SKM-1 treated with dmso at 0.1 percent for 144 hours (cell line): ENCODE measurements at regions not wholly inside any gene's neighbourhood (a gene's known extent, or its start where the extent isn't known, plus 50 kb on each side); places are given as distances from the start of the nearest gene placed in this dataset.
"Not testable (repeated sequence)": the region's sequence is repeated elsewhere in the genome, so short reads cannot be mapped to it uniquely, and the experiment has no call there.

Experiments
- DNase-seq: peaks from one replicate; lab custom pipeline; 2025; ENCODE audit not compliant: unreplicated experiment; lab: John Stamatoyannopoulos, UW

DNA sequence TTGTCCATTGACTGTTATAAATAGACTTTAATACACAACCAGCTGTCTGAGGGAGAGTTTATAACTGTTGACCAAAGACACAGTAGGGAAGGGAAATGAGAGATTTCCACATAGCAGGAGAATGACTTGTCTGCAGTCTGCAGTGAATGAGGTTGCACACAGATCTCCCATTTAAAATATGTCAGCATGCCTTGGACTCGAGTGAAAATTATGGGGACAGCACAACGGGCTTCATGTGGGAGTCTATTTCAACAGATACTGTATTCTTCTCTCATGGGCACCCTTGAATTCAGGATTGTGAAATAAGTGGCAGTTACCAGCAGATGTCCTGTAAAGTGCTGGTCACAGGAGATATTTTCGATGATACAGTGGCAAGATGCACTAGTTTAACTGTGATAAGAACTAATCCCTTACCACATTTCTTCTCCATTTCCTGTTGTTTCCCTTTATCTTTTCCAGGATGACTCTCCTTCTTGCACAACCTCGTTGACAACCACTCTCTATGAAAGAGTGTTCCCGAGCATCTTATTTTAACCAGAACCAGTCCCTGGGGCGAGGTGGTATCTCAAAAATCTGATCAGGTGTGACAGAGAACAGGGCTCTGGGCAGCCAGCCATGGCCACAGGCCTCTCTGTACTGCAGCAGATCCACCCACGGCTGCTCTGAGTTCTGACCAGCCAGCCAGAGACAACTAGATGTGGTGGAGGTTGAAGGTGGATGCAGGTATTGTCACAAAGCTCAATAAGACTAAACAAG lies 51.5 kb upstream of the MAP3K1 start:
- peak; percentile 70 for DNase-seq

DNA sequence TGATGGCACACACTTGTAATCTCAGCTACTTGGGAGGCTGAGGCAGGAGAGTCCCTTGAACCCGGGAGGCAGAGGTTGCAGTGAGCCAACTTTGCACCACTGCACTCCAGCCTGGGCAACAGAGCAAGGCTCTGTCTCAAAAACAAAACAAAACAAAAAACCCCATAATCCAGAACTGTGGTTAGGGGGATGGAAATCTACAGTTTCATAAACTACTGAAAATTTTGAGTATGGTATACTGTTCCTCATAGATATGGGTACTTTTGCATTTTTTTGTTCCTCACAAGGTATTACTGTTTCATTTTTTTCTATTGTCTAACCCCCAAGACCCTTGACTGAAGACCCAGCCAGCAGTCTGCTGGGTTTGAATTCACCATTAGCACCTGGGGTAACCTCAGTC lies 52.2 kb upstream of the MAP3K1 start:
- DNase-seq = no peak

DNA sequence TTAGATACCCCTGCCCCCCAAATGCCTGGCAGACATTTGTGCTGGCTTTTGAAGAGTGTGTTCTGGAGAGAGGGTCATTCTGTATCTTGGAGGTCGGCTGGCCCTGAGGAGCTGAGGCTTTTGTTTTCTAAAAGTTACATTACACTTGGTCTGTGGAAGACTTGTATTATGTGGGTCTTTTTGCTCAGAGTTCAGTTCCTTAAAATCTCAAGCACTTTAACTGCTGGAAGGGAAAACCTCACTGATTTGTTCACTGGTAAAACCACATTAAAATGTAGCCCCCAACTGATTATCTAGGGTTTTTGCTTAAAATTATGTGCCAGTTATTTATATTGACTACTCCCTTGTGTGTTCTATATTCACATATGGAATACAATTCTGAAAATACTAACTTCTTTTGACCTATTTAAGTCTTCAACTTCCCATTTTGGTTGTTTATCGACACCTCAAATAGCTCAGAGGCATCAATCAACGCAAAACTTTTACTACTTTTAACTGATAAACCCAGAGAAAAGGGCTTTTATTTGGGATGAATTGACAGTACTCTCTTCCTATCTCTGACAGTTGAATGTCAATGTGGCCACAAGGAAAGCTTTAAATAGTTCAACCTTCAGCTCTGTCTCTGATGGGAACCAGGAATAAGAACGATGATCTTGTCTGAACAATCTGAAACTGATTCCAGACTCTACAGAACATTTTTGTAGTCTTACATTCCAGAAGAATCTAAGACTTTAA lies 54.0 kb upstream of the MAP3K1 start:
- DNase-seq = peak; percentile 10

DNA sequence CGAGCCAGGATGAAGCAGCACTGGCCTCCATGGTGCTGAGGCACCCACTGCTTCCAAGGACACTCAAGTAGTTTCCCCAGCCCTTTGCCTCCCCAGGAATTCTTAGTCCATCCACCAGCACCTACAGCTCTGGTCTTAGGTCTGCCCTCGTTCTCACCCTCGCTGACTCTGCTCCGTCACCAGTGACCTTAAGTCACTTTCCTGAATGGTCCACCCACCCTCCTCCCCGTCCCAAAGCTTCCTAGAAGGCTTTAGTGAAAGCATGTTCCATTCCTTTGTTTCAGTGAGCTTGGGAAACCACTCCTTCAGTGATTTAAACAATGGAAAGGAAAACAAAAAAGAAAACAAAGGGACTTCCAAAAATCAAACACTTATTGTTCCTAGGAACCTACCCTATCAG lies 54.6 kb upstream of the MAP3K1 start:
- DNase-seq = no peak

DNA sequence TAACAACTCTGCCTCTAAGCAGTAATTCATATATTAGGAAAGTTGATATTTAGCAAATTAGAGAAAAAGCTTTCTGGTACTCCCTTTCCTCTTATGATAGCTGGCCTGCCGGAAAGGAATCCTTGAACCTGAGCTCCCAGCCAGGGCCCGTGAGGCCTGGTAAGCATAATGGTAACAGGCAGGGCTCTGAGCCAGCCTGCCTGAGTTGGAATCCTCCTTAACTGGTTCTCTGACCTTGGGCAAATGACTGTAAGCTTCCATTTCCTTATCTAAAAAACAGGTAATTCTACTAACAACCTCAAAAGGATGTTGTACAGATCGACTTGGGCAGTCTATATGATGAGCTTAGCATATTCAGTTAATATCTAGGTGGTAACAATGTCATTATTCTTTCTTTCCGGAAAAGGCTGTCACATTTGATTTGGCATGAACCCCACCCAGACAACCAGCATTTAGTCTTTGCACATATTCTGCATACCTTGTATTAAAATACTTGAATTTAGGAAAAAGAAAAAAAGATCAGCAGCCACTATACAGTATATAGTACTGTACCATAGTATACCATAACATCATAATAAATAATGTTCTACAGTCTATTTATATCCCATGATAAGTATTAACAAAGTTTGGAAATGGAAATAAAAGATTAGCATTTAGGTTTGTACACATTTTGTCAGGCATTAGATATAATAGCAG lies 55.7 kb upstream of the MAP3K1 start:
- DNase-seq = no peak

DNA sequence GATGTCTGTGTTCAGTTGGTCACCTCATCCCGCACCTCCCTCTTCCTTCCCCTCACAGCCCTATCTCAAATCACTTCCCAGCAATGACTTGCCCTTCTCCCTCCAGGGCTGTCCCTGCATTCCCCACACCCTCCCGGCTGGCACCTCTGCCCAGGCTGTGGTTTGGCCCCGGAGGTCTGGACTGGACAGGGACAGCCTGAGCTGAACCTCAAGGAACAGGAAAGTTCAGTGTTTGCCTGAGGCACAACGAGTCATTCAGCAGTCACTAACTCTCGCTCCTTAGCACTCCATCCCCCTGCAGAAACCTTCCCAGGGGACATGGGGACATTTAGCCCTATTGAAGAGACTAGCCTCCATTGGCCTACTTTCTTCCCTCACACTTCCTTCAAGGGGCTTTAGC lies 58.3 kb upstream of the MAP3K1 start:
- DNase-seq = no peak

DNA sequence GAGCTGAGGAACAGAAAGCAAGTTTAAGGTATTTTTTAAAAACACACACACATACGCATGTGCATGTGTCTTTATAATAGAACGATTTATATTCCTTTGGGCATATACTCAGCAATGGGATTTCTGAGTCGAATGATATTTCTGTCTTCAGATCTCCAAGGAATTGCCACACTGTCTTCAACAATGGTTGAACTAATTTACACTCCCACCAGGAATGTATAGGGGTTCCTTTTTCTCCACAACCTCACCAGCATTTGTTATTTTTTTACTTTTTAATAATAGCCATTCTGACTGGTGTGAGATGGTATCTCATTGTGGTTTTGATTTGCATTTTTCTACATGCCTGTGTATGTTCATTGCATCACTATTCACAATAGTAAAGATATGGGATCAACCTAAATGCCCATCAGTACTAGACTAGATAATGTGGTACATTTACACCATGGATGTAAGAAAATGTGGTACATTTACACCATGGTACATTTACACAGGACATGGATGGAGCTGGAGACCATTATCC lies 60.3 kb upstream of the MAP3K1 start:
- no peak for DNase-seq

DNA sequence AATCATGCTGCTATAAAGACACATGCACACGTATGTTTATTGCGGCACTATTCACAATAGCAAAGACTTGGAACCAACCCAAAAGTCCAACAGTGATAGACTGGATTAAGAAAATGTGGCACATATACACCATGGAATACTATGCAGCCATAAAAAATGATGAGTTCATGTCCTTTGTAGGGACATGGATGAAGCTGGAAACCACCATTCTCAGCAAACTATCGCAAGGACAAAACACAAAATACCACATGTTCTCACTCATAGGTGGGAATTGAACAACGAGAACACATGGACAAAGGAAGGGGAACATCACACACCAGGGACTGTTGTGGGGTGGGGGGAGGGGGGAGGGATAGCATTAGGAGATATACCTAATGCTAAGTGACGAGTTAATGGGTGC lies 61.8 kb upstream of the MAP3K1 start:
- DNase-seq = not testable (repeated sequence)

DNA sequence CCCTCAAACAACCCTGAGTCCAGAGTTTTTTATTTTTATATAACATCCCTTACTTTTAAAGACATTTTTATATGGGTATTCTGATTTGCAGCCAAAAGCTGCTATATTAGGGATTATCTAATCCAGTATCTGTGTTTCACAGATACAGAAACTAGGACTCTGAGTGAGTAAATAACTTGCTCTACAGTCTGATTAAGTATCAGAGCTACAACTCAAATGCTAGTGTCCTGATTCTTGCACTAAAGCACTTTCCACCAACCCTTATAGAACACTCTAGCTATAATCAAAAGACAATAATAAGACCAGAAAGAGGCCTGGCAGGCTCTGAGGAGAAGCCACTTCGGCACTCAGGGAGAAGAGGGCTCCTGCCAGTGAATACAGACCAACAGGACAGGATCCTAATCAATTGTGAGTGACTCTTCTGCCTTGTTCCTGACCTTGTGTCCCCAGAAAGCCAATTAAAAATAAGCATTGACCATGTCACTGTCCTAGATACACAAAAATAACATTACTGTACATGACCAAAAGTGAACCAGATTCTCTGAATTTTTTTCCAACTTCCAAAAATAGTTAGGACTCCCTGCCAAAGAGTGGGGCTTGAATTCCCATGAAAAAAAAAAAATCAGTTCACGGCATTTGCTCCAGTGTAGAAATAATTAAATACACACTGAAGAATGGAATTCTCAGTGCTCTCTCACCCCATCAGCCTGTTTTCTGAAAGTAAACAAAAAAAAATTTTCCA lies 63.6 kb upstream of the MAP3K1 start:
- DNase-seq = no peak

DNA sequence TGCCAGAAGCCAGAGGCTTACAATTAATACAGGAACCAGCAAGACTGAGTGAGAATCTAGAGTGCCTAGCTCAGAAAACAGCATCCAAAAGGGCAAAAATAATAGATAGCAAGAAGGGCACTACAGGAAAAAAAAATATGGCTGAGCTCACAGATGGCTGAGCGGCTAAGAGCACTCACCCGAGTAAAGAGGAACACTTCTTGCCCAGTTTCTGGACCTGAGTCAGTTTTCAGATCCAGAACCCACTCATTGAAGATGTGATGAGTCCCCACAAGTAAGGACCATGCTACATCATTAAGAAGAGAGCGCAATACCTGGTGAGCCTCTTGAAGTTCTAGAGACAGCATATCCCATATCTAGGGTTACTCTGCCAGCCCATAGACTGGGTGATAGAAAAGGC lies 65.5 kb upstream of the MAP3K1 start:
- no peak for DNase-seq

DNA sequence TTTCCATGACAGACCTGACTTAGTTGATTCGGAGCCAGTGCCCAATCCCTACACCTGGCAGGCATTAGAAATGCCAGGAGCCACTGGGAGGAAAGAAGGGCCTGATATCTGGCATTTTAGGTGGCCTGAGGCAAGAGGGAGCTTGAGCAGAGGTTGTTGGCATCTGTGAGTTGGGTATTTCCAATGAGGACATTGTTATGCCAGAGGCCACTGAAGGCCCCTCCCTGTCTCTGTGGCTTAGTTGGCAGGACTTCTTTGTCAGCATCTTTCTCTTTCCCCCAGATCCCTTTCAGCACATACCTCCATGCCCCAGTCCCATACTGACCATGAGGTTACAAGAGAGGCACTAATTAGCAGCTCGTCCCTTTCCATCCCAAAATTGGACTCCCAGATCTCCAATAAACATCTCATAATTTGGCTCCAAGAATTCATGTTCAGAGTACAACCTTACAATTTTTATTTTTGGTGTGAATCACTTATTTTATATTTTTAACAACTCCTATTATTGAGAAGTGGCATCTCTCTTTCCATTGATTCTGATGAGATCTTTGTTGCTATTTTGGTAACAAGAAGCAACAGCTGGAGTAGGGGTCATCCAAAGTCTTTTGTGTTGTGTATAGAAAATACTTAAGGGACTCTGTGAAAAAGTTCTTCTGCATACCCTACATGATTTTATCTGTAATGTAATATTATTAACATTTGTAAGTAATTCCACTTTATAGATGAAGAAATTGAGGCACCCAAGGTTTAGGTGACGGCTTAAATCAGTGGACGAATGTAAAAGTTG lies 68.6 kb upstream of the MAP3K1 start:
- DNase-seq = no peak

DNA sequence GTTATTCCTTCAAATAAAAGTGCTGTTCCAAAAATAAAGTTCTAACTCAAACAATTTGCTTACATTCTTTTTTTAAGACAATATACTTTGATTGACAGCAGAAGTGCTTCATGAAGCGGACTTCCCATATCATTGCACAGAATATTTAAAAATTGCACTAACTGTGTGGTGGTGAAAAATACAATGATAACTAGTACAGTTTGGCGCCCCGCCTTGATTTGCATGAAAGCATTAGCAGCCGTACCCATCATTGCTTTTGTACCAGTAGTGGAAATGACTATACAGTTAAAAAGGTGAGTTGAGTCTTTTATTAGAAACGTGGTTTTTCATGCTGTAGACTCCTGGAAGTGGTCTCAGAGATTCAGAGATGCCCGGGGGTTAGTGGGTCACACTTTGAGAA lies 69.5 kb upstream of the MAP3K1 start:
- DNase-seq = no peak

DNA sequence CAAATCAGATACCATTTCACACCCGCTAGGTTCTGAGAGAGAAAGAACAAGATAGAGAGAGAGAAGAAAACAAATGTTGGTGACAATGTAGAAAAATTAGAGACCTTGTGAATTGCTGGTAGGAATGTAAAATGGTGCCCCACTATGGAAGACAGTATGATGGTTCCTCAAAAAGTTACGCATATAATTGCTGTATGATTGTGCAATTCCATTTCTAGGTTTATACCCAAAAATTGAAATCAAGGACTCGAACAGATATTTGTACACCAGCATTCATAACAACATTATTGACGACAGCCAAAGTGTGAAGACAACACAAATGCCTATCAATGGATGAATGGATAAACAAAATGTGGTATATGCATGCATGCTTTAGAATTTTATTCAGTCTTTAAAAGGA lies 74.5 kb upstream of the MAP3K1 start:
- DNase-seq = no peak

DNA sequence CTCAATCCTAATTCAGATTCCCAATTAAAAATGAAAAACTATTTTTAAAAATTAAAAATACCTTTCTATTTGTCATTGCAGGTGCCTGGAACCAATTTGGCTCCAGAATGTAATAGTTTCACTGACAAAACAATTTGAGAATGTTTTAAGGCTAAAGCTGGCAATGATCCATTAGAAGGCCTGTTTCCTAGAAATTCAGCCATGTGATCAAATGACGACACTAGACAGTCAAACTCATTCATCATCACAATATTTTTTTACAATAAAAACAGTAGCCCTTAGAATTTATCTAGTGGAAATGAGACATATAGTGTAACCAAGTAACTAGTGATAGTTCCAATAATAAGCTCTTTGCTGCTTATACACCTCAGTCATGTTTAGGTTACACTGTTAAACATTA lies 75.4 kb upstream of the MAP3K1 start:
- DNase-seq = no peak

DNA sequence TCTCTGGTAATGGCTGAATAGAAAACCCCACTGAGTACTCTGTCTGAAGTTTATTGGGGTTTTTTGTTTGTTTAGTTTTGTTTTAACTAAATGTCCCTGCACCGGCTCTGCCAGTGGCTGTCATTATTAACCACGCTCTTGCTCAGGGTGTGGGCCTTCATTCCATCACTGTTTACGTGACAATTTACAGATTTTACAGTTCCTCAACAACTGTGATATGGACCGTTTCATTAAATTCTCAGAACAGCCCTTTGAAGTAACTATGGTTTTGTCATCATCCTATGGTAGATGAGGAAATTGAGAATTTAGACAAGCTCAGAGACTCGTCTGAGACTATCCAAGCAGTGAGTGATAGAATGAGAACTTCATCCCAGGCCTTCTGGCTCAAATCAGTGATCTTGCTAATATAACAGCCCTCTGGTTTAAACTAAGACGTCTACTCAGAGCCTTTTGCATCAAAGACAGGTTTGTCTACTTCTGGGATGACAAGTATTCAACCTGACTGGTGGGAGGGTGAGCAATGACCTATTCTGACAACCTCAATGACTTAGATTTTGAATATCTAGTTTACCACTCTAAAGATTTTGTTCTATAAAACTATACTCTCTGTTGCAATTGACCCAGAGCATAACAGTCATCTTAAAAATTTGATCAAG lies 77.3 kb upstream of the MAP3K1 start:
- DNase-seq = no peak

DNA sequence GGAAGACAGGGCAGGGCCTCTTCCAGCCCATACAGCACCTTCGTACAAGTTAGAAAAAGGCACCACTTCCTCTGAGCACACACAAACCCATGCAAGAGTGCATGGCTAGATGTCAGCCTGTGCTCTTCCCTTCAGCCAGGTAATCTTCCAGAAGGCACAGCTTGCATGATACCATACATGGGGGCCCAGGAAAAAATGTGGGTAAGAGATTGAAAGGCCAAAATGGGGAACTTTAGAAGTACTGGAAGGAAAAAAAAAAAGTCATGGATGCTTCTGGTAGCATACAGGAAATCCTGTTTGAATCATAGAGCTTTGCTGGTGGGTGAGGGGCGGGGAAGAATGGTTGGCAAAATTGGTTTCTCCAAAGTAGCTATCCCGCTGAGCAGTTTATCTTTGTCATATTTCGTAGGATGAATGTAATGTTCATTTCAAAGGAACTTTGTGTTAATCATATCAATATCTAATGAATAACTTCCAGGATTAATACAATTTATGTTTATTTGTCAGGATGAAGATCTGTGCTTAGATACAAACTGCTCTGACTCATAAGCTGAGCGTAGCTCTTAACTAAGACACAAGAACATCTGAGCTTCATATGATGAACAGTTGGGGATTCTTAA lies 78.2 kb upstream of the MAP3K1 start:
- peak; percentile 46 for DNase-seq

DNA sequence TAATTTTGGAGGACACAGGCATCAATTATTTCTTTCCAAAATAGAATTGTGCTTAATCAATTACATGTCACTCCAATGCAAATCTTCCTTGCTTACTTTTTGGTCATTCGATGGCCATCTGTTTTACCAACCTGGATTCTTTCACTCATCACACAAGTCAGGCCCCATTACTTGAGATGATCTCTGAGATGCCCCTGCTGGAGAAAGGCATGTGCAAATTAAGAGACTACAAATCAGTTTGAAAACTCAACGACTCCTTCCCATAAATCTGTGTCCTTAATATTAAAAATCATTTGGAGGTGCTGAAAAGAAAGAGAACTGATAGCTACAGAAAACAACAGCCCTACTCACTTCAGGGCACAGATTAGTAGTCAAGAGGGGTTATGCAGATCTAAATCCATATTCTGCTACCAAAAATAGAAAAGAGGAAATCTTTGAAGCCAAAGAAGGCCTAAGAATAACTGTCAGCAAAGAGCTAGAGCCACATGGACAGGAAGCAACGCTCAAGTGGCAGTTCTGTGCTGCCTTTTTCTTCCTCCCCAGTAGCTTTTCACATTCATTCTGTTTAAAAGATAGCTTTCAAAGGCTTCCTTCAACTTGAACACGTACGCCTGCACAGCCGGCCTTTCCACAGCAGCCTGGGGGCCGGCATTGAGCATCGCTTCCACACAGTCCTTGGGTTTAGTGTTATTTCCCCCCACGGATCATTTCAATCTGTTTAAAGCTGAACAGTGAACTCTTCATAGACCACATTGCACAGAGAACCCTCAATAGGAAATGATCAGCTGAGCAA lies 79.3 kb upstream of the MAP3K1 start:
- peak; percentile 76 for DNase-seq

DNA sequence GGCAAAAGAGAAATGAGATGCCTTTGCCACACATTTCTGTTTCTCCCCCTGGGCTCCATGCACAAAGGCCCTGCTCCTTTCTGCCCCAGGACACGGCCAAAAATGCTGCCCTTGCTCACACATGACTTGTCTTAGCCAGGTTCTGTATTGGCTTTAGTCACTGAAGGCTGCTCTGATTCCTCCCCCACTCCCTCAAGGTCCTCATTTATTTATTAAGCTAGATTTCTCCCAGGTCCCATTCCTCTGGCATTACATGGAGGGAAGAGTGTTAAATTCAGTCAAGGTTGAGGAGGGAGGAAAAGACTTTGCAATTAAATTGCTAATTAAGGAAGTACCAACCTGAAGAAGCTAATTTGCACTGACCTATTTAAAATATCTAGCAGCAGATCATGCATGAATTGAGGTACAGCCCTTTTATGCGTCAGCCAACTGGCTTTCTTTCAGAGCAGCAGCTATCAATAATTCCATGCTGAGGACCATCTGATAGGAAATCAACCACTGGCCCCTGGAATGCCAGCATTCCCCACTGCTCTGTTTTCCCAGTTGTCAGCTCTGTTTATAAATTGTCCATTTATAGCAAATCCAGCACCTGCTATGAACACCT lies 81.2 kb upstream of the MAP3K1 start:
- DNase-seq = no peak
